Heart right ventricle (tissue), 16 donors: ENCODE measurements at regions not wholly inside any gene's neighbourhood (a gene's known extent, or its start where the extent isn't known, plus 50 kb on each side); places are given as distances from the start of the nearest gene placed in this dataset.
A peak's percentile ranks its signal among the peaks of the same experiment; 100 is the strongest.

Experiments used
- ATAC-seq, 8 donors: fragments of 200-7000 bp; cut with Tn5 transposase; one replicate each; pipeline ENCODE4 v1.9.1; 2020; ENCODE audit warnings: mild to moderate bottlenecking in 8 of 8, moderate library complexity in 8 of 8, moderate number of reproducible peaks in 1 of 8
- DNase-seq, 2 donors: peaks; one replicate each; pipeline ENCODE4 v3.0.0-alpha.2; 2020
- H3K27ac ChIP-seq, 10 donors: fragments of 200-600 bp; sonication (generic) in 2 of 10; one replicate each; pipeline versions ENCODE4 v1.5.0 to v1.8.0; 2020 to 2022; ENCODE audit warnings: mild to moderate bottlenecking in 3 of 10
- H3K27me3 ChIP-seq, 7 donors: fragments of 200-600 bp; one replicate each; pipeline ENCODE4 v1.8.0; 2021 to 2022; ENCODE audit warnings: mild to moderate bottlenecking in 2 of 7
- H3K36me3 ChIP-seq, 9 donors: fragments of 200-600 bp; sonication (generic) in 1 of 9; one replicate each; pipeline versions ENCODE4 v1.5.0 to v1.8.0; 2020 to 2022; ENCODE audit warnings: mild to moderate bottlenecking in 2 of 9
- H3K4me1 ChIP-seq, 9 donors: fragments of 200-600 bp; sonication (generic) in 1 of 9; one replicate each; pipeline versions ENCODE4 v1.5.0 to v1.8.0; 2020 to 2022; ENCODE audit warnings: mild to moderate bottlenecking in 4 of 9
- H3K4me3 ChIP-seq, 10 donors: fragments of 200-600 bp; sonication (generic) in 2 of 10; one replicate each; pipeline versions ENCODE4 v1.5.0 to v1.8.0; 2020 to 2022; ENCODE audit warnings: mild to moderate bottlenecking in 7 of 10, moderate library complexity in 2 of 10
- H3K9me3 ChIP-seq, 11 donors: fragments of 200-600 bp in 10 of 11; sonication (generic) in 2 of 11; one replicate each; pipeline versions ENCODE4 v1.5.0 to v1.8.0; 2013 to 2022; ENCODE audit warnings: mild to moderate bottlenecking in 2 of 11, control low read depth in 1 of 11, moderate library complexity in 1 of 11
- WGBS, 2 donors: extraction: QIAGEN DNeasy Blood & Tissue Kit; methylation state at CpG; one replicate each; pipeline ENCODE4 v1.1.7; 2013; ENCODE audit warnings: inconsistent platforms in 1 of 2; 5-methylcytosine and 5-hydroxymethylcytosine counted together
- intact Hi-C, 10 donors: fragments of 100-400 bp; cut with DNase I; formaldehyde crosslinking; loops; one replicate each; pipeline versions ENCODE4 v1.11.1 to v1.14.2; 2022
- TF ChIP-seq, protein P1 (sequence below), 9 donors: fragments of 200-600 bp; sonication (generic) in 2 of 9; IDR thresholded peaks; one replicate each; pipeline versions ENCODE4 v1.5.0 to v1.8.0; 2021 to 2022; ENCODE audit warnings: antibody characterized with exemption in 9 of 9, mild to moderate bottlenecking in 5 of 9, moderate library complexity in 1 of 9
- donor health status: Arrhythmogenic right ventricular cardiomyopathy.
- donor health status: ischemic (EF 13 %, LVEDD 7.1; RV severe dilation, severe dysfunction).
- donor health status: healthy with polysubstance abuse.
- donor health status: DM: no; HTN: yes; CAD: no.
- donor health status: DM: no; HTN: no; CAD: no.
- donor health status: ischemic (EF 25% LVEDD 6.9; RV normal size, moderate dysfunction).
- donor health status: ischemic (EF 25% LVEDD 5.7; RV mildly dilated, moderate dysfunction).
- donor health status: healthy.
- donor health status: DM: yes; HTN: yes; CAD: no.
- donor health status: Ischemic cardiomyopathy.
- donor health status: ischemic (EF 35%, LVEDD 5.7; RV mildly dilated, moderate dysfunction).
- donor health status: nonischemic (EF 11% LVEDD 7.7; RV severe dilation, severe dysfunction).
- donor health status: DM: yes; HTN: yes; CAD: no.
- donor health status: PGD.
- donor health status: ischemic (EF 29% LVEDD 5.4; RV normal size, mild dysfunction).
- donor health status: nonischemic (EF 23%, LVEDD 6.1; RV moderate dilation, normal function).

DNA sequence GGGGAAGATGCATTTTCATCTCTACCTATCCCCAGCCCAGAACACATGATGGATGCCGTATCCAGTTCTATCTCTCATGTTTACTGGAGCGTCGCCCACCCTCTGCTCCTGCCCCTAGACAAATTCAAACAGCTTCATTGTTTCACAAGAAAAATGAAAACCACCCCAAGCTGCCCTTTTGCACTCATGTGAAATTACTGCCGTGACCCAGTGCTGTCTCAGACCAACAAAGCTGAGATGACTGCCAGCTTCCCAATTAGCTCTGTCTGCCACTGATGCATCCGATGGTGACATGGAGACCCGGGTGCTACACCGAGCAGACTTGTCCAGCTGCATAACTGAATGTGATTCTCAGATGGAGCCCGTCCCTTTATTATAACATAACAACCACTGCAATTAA is 67.7 kb downstream of the FOXI2 start:
- peaks cover 0 to 8% (median 4%) of the 10 kb centered on the region in 11 donors for H3K9me3 ChIP-seq
- TF ChIP-seq, protein P1, sequence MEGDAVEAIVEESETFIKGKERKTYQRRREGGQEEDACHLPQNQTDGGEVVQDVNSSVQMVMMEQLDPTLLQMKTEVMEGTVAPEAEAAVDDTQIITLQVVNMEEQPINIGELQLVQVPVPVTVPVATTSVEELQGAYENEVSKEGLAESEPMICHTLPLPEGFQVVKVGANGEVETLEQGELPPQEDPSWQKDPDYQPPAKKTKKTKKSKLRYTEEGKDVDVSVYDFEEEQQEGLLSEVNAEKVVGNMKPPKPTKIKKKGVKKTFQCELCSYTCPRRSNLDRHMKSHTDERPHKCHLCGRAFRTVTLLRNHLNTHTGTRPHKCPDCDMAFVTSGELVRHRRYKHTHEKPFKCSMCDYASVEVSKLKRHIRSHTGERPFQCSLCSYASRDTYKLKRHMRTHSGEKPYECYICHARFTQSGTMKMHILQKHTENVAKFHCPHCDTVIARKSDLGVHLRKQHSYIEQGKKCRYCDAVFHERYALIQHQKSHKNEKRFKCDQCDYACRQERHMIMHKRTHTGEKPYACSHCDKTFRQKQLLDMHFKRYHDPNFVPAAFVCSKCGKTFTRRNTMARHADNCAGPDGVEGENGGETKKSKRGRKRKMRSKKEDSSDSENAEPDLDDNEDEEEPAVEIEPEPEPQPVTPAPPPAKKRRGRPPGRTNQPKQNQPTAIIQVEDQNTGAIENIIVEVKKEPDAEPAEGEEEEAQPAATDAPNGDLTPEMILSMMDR (IDR thresholded peaks at IDR 0.05): no peak

DNA sequence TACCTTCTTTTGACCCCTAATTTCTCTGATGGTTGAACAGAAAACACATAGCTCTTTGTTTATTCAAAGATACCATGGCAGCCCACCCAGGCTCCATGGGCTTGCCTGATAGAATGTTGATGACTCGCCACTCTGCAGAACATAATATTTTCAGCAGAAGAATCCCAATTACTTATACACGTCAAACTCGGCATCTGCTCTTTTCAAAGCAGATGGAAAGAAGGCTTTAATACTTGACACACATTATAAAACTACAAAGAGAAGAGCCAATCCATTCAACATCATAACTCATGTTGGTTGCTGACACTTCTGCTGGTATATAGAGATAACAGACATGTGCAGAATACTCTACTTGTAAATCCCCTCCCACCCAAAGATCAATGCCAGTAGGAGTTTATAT is 69.0 kb downstream of the FOXI2 start:
- H3K9me3 ChIP-seq: peaks cover 0 to 8% (median 4%) of the 10 kb centered on the region in 11 donors
- H3K27ac ChIP-seq: no peak overlapping the region
- no peaks in the 10 kb centered on the region for H3K36me3 ChIP-seq
- WGBS, 2 donors: 79 to 92% methylated on average over 3 of the region's 3 CpGs
- H3K4me1 ChIP-seq: no peaks in the 10 kb centered on the region
- H3K27me3 ChIP-seq: peaks cover 0 to 13% (median 0%) of the 10 kb centered on the region in 7 donors
- no peak overlapping the region for H3K4me3 ChIP-seq
- intact Hi-C loops: no loop called here
- no peak for DNase-seq
- TF ChIP-seq, protein P1 (IDR thresholded peaks at IDR 0.05): no peak
- no peak for ATAC-seq

More for the DNA sequence above, 67.7 kb downstream of the FOXI2 start:
- H3K27me3 ChIP-seq: peaks cover 0 to 13% (median 0%) of the 10 kb centered on the region in 7 donors
- DNase-seq: no peak
- no peak overlapping the region for H3K4me3 ChIP-seq
- no peak for ATAC-seq
- WGBS, 2 donors: 86 to 88% methylated on average over 8 of the region's 8 CpGs
- no peaks in the 10 kb centered on the region for H3K36me3 ChIP-seq
- intact Hi-C loops: no loop called here
- no peak overlapping the region for H3K27ac ChIP-seq
- H3K4me1 ChIP-seq: no peaks in the 10 kb centered on the region

DNA sequence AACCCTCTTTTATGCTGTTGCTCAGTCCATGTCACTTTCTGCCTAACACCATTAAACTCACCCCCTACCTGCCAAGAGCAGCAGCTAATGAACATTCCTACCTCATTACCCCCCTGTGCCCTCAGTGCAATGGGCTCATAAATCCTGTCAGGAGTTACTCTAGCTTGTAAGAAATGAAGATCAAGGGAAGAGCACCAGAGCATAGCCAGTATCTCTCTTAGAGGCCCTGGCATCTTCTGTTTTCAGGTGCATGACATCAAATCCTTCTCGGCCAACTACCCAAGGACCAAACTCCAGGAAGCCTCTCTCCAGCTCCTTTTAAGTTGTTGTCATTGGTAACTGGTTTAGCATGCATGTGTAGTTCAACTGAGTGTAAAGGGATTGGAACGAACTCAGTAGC is 75.1 kb downstream of the FOXI2 start:
- Histone ChIP-seq H3K9me3 (peaks cover 0 to 8% (median 4%) of the 10 kb centered on the region in 11 donors), H3K27ac (no peak overlapping the region), H3K4me3 (no peak overlapping the region), H3K36me3 (no peaks in the 10 kb centered on the region), H3K27me3 (peaks cover 0 to 16% (median 0%) of the 10 kb centered on the region in 7 donors), H3K4me1 (no peaks in the 10 kb centered on the region)
- ATAC-seq (no peak), DNase-seq (no peak)
- intact Hi-C loops: loop anchor here in 1 of 10 donors (5.0 kb wide), 1 partner anchor 95 kb away; no protein-coding TSS in a partner anchor
- WGBS, 2 donors: 73 to 74% methylated on average over 2 of the region's 2 CpGs
- TF ChIP-seq, protein P1 (IDR thresholded peaks at IDR 0.05): no peak

DNA sequence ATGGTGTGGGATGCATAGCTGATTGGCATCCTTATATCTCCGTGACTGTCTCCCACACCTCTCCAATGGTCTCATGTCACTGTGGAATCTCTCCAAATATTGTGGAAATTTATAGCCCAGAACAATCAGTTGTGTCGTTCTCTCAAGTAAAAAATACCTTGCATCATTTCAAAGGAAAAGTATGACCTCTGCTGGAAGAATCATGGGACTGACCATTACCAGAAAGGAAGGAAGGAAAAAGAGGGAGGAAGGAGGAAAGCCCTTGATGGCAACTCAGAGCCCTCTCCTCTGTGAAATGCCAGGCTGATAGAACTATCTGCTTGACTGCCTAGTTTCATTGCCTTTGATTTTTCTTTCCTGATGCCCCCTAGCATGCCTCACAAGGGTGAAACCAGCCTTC is 76.3 kb downstream of the FOXI2 start:
- 26 to 37% methylated on average over 2 of the region's 2 CpGs for WGBS, 2 donors

More for the DNA sequence above, 76.3 kb downstream of the FOXI2 start:
- peaks cover 0 to 14% (median 0%) of the 10 kb centered on the region in 7 donors for H3K27me3 ChIP-seq
- no peaks in the 10 kb centered on the region for H3K36me3 ChIP-seq
- peaks cover 0 to 8% (median 4%) of the 10 kb centered on the region in 11 donors for H3K9me3 ChIP-seq
- no peak overlapping the region for H3K27ac ChIP-seq
- ATAC-seq (no peak), DNase-seq (no peak)
- intact Hi-C loops: loop anchor here in 1 of 10 donors (5.0 kb wide), 1 partner anchor 96 kb away; no protein-coding TSS in a partner anchor
- H3K4me1 ChIP-seq: no peaks in the 10 kb centered on the region
- H3K4me3 ChIP-seq: no peak overlapping the region
- TF ChIP-seq, protein P1 (IDR thresholded peaks at IDR 0.05): peak in 6 of 9 donors; percentile 14 to 54 (median 28)
